Gastroesophageal sphincter (tissue), 4 donors: ENCODE measurements at regions not wholly inside any gene's neighbourhood (a gene's known extent, or its start where the extent isn't known, plus 50 kb on each side); places are given as distances from the start of the nearest gene placed in this dataset.
"Not testable (repeated sequence)": the region's sequence is repeated elsewhere in the genome, so short reads cannot be mapped to it uniquely, and the experiment has no call there.

ENCODE experiments used
- ATAC-seq: fragments of 150-250 bp; one replicate; pipeline ENCODE4 v1.9.1; 2016; ENCODE audit warnings: mild to moderate bottlenecking, moderate library complexity
- H3K27ac ChIP-seq, 4 donors: fragments of 200-600 bp; sonication (generic) in 3 of 4; 1 replicate in 3 of 4; 2 replicates in 1 of 4; pipeline ENCODE4 v1.5.1; 2016 to 2019
- H3K27me3 ChIP-seq: fragments of 200-600 bp; sonication (generic); one replicate; pipeline ENCODE4 v1.5.1; 2019
- H3K36me3 ChIP-seq, 2 donors: fragments of 200-600 bp; sonication (generic); one replicate each; pipeline ENCODE4 v1.5.1; 2019; ENCODE audit warnings: control low read depth in 1 of 2
- H3K4me1 ChIP-seq, 3 donors: fragments of 200-600 bp; sonication (generic); 1 replicate in 2 of 3; 2 replicates in 1 of 3; pipeline ENCODE4 v1.5.1; 2016 to 2019; ENCODE audit warnings: control low read depth in 2 of 3
- H3K4me3 ChIP-seq, 2 donors: fragments of 200-600 bp; sonication (generic); one replicate each; pipeline ENCODE4 v1.5.1; 2019; ENCODE audit warnings: mild to moderate bottlenecking in 1 of 2, moderate library complexity in 1 of 2
- H3K9me3 ChIP-seq, 3 donors: fragments of 200-600 bp; sonication (generic); one replicate each; pipeline ENCODE4 v1.5.1; 2017 to 2019; ENCODE audit warnings: control low read depth in 2 of 3
- EP300 ChIP-seq: sonication (generic); formaldehyde crosslinking; IDR thresholded peaks from one replicate; pipeline ENCODE4 v1.6.1; 2017; ENCODE audit warnings: antibody characterized with exemption, mild to moderate bottlenecking
- POLR2A ChIP-seq, 2 donors: fragments of 450-650 bp; IDR thresholded peaks; one replicate each; pipeline ENCODE4 v1.6.1; 2017; ENCODE audit warnings: antibody characterized with exemption in 2 of 2, mild to moderate bottlenecking in 2 of 2, moderate library complexity in 1 of 2
- POLR2AphosphoS5 ChIP-seq: sonication (generic); formaldehyde crosslinking; IDR thresholded peaks from one replicate; pipeline ENCODE4 v1.6.1; 2017; ENCODE audit warnings: antibody characterized with exemption
- WGBS, 2 donors: methylation state at CpG; one replicate each; pipeline ENCODE4 v1.1.5; 2018; ENCODE audit warnings: low coverage in 1 of 2; 5-methylcytosine and 5-hydroxymethylcytosine counted together
- TF ChIP-seq, protein P1 (sequence below), 4 experiments: fragments of 200-600 bp in 2 of 4; fragments of 450-650 bp in 2 of 4; sonication (generic) in 1 of 4; IDR thresholded peaks; one replicate each; pipeline ENCODE4 v1.5.1; 2017 to 2019; ENCODE audit warnings: antibody characterized with exemption in 4 of 4, mild to moderate bottlenecking in 2 of 4, moderate library complexity in 2 of 4

GRCh38 chr5:51802551-51803184 lies 419.4 kb downstream of the ISL1 start:
- Histone ChIP-seq H3K27me3 (no peaks in the 10 kb centered on the region), H3K4me1 (no peaks in the 10 kb centered on the region), H3K36me3 (no peaks in the 10 kb centered on the region), H3K27ac (no peak overlapping the region), H3K4me3 (no peak overlapping the region), H3K9me3 (no peaks in the 10 kb centered on the region)
- TF ChIP-seq, protein P1, sequence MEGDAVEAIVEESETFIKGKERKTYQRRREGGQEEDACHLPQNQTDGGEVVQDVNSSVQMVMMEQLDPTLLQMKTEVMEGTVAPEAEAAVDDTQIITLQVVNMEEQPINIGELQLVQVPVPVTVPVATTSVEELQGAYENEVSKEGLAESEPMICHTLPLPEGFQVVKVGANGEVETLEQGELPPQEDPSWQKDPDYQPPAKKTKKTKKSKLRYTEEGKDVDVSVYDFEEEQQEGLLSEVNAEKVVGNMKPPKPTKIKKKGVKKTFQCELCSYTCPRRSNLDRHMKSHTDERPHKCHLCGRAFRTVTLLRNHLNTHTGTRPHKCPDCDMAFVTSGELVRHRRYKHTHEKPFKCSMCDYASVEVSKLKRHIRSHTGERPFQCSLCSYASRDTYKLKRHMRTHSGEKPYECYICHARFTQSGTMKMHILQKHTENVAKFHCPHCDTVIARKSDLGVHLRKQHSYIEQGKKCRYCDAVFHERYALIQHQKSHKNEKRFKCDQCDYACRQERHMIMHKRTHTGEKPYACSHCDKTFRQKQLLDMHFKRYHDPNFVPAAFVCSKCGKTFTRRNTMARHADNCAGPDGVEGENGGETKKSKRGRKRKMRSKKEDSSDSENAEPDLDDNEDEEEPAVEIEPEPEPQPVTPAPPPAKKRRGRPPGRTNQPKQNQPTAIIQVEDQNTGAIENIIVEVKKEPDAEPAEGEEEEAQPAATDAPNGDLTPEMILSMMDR (IDR thresholded peaks at IDR 0.05): no peak
- TF ChIP-seq EP300 (no peak), POLR2A (IDR thresholded peaks at IDR 0.05) (no peak), POLR2AphosphoS5 (no peak)
- ATAC-seq: no peak
- WGBS, 2 donors: 52 to 76% methylated on average over 3 of the region's 3 CpGs

DNA sequence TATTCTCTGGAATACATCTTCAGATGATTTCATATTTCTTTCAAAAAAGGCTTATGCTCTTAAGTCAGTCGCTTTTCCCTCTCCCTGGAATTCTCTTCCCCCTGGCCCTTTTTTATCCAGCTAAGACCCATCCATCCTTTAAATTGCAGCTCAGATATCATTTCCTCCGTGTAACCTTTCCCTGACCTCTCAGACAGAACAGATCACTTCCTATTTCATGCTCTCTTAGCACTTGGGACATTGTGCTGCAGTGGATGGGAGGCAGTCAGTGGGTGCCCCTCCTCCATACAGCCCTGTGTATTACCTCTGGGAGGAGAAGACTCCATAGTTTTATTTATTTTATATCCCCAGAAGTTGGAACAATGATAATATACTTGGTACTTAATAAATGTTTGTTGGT lies 423.4 kb downstream of the ISL1 start:
- 32 to 66% methylated on average over 2 of the region's 2 CpGs for WGBS, 2 donors
- H3K9me3 ChIP-seq: no peaks in the 10 kb centered on the region
- H3K27me3 ChIP-seq: no peaks in the 10 kb centered on the region
- TF ChIP-seq, protein P1 (IDR thresholded peaks at IDR 0.05): no peak
- TF ChIP-seq POLR2A (IDR thresholded peaks at IDR 0.05): no peak
- no peak for TF ChIP-seq EP300
- TF ChIP-seq POLR2AphosphoS5: no peak
- H3K4me3 ChIP-seq: no peak overlapping the region
- no peak for ATAC-seq
- H3K36me3 ChIP-seq: no peaks in the 10 kb centered on the region
- no peak overlapping the region for H3K27ac ChIP-seq
- H3K4me1 ChIP-seq: no peaks in the 10 kb centered on the region

DNA sequence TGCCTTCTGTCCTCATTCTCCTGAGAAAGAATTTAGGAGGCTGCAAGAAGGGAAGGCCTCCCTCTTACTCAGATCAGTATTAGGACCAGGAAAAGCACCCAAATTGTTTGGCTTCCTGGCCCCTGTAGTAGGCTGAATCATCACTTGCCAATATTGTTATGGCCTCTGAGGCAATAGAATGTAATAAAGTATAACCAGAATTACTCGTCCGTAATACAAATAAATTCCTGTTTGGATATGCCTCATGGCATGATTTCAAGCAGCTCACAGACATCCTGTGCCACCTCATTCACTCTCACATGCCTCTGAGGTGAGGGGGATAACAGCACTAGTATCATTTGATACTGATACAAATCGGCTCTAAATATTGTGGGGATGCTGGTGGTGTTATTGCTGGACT lies 427.3 kb downstream of the ISL1 start:
- WGBS, 2 donors: 29 to 31% methylated on average over 3 of the region's 3 CpGs
- TF ChIP-seq, protein P1 (IDR thresholded peaks at IDR 0.05): no peak
- TF ChIP-seq EP300 (no peak), POLR2AphosphoS5 (no peak), POLR2A (IDR thresholded peaks at IDR 0.05) (no peak)
- no peak for ATAC-seq

GRCh38 chr5:51811883-51812471 lies 428.7 kb downstream of the ISL1 start:
- TF ChIP-seq EP300: no peak

More for the DNA sequence above, 427.3 kb downstream of the ISL1 start:
- Histone ChIP-seq H3K9me3 (no peaks in the 10 kb centered on the region), H3K36me3 (no peaks in the 10 kb centered on the region), H3K27ac (no peak overlapping the region), H3K4me1 (no peaks in the 10 kb centered on the region), H3K27me3 (no peaks in the 10 kb centered on the region), H3K4me3 (no peak overlapping the region)

DNA sequence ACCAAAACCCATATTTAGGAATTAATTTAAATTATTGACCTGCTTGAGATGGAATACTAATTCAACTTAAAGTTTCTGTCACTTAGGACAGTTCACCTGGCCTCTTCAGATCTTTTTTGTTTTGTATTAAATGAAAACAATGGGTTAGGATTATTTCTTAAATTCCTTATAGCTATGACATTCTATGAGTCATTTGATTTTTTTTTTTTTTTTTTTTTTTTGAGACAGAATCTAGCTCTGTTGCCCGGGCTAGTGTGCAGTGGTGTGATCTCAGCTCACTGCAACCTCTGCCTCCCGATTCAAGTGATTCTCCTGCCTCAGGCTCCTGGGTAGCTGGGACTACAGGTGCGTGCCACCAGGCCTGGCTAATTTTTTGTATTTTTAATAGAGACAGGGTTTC lies 431.6 kb downstream of the ISL1 start:
- ATAC-seq: not testable (repeated sequence)

More at GRCh38 chr5:51811883-51812471, 428.7 kb downstream of the ISL1 start:
- Histone ChIP-seq H3K4me1 (no peaks in the 10 kb centered on the region), H3K9me3 (no peaks in the 10 kb centered on the region), H3K27me3 (no peaks in the 10 kb centered on the region), H3K36me3 (no peaks in the 10 kb centered on the region), H3K4me3 (no peak overlapping the region), H3K27ac (no peak overlapping the region)
- WGBS, 2 donors: 23 to 53% methylated on average over 4 of the region's 4 CpGs
- ATAC-seq: no peak

DNA sequence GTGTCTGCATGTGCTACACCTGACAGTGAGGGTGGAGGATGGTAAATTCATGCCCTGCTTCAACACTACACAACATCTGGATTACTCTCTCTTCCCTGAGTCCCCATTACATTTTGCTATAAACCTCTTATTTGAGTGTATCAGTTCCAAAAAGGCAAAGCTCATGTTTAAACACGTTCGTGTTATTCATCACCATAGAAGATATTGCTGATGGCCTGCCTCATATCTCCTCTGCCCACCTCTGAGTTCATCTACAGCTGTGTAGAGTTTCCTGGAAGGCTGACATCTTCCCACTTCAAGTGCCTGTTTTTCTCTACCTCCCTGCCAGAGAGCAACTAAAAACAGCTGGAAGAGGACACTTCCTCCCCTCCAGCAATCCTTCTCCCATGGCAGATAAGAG lies 433.2 kb downstream of the ISL1 start:
- no peak for ATAC-seq
- no peaks in the 10 kb centered on the region for H3K9me3 ChIP-seq
- H3K36me3 ChIP-seq: no peaks in the 10 kb centered on the region
- 60 to 62% methylated on average over 1 to 2 of the region's 2 CpGs for WGBS, 2 donors
- no peaks in the 10 kb centered on the region for H3K27me3 ChIP-seq
- no peak for TF ChIP-seq POLR2AphosphoS5
- no peak for TF ChIP-seq POLR2A (IDR thresholded peaks at IDR 0.05)
- TF ChIP-seq, protein P1 (IDR thresholded peaks at IDR 0.05): no peak
- no peak for TF ChIP-seq EP300
- H3K4me3 ChIP-seq: no peak overlapping the region
- no peak overlapping the region for H3K27ac ChIP-seq
- H3K4me1 ChIP-seq: no peaks in the 10 kb centered on the region

More for the DNA sequence above, 431.6 kb downstream of the ISL1 start:
- H3K9me3 ChIP-seq, H3K4me1 ChIP-seq, H3K27ac ChIP-seq, H3K36me3 ChIP-seq, H3K4me3 ChIP-seq, H3K27me3 ChIP-seq: not testable (repeated sequence)
- 90 to 100% methylated on average over 2 to 3 of the region's 3 CpGs for WGBS, 2 donors
